ENCODE measurements at regions not wholly inside any gene's neighbourhood (a gene's known extent, or its start where the extent isn't known, plus 50 kb on each side); places are given as distances from the start of the nearest gene placed in this dataset.

DNA sequence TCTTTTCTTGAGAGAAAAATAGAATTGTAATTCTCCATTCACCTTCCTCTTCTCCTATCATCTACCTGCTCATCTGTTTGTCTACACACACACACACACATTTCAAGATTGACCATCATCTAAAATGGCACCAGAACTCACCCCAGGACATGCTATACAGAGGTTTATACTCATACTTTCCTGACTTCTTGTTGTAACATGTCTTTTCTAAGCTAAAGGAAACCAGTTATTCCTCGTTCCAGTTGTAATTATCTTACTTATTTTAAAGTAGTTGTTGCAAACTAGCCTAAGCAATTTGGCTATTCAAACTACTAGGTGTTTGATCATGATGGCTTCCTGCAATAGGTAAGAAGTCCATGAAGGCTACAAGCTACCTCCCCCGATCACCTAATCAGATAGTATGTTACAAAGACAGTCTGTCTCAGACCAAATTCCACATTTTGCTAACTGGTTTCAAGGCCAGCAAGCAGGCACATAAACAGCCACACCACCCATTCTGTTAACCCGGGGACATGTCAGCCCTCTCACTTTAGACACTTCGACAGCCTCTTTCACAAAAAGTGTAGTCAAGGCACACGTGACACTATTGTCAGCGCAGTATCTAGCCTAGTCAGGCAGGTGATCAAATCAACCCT is 189.7 kb downstream of the SHQ1 start:
- no peak overlapping the region for H3K4me3 ChIP-seq
- H3K27me3 ChIP-seq: no peaks in the 10 kb centered on the region
- WGBS, 2 donors: 68 to 71% methylated on average over 6 of the region's 6 CpGs
- no peaks in the 10 kb centered on the region for H3K36me3 ChIP-seq (ENCODE audit: low read depth, missing control alignments)
- DNase-seq: no peak
- H3K9me3 ChIP-seq: no peaks in the 10 kb centered on the region
- H3K27ac ChIP-seq: no peak overlapping the region
- intact Hi-C loops (cut with DNase I; ENCODE audit: low total_unique reads): no loop called here
- TF ChIP-seq, protein P1, sequence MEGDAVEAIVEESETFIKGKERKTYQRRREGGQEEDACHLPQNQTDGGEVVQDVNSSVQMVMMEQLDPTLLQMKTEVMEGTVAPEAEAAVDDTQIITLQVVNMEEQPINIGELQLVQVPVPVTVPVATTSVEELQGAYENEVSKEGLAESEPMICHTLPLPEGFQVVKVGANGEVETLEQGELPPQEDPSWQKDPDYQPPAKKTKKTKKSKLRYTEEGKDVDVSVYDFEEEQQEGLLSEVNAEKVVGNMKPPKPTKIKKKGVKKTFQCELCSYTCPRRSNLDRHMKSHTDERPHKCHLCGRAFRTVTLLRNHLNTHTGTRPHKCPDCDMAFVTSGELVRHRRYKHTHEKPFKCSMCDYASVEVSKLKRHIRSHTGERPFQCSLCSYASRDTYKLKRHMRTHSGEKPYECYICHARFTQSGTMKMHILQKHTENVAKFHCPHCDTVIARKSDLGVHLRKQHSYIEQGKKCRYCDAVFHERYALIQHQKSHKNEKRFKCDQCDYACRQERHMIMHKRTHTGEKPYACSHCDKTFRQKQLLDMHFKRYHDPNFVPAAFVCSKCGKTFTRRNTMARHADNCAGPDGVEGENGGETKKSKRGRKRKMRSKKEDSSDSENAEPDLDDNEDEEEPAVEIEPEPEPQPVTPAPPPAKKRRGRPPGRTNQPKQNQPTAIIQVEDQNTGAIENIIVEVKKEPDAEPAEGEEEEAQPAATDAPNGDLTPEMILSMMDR (IDR thresholded peaks at IDR 0.05): no peak
- no peak for TF ChIP-seq POLR2A (IDR thresholded peaks at IDR 0.05)
- no peaks in the 10 kb centered on the region for H3K4me1 ChIP-seq

DNA sequence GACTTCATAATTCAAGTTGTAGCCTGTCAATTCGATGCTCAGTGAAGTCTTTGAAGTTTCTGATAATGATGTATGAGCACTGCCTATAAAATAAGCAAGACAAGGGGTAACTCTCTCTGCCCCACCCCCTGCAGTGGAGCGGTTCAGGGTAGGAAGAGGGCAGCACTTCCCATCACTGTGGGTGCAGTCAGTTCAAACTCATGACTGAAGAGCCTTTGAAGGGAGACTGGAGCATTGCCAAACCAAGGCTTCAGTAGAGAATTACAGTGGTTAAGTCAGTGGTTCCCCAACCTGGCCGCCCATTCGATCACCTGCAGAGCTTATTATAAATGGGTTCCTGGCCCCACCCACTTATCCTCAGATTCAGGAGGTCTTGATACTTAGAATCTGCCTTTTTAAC is 190.6 kb downstream of the SHQ1 start:
- 79 to 92% methylated on average over 4 of the region's 4 CpGs for WGBS, 2 donors
- Histone ChIP-seq H3K4me3 (no peak overlapping the region), H3K9me3 (no peaks in the 10 kb centered on the region), H3K36me3 (ENCODE audit: low read depth, missing control alignments) (no peaks in the 10 kb centered on the region), H3K27me3 (no peaks in the 10 kb centered on the region), H3K4me1 (no peaks in the 10 kb centered on the region), H3K27ac (no peak overlapping the region)
- intact Hi-C loops (cut with DNase I; ENCODE audit: low total_unique reads): no loop called here
- TF ChIP-seq, protein P1 (IDR thresholded peaks at IDR 0.05): no peak
- no peak for TF ChIP-seq POLR2A (IDR thresholded peaks at IDR 0.05)
- DNase-seq: no peak

GRCh38 chr3:72655723-72656122 is 192.5 kb downstream of the SHQ1 start:
- H3K4me1 ChIP-seq: no peaks in the 10 kb centered on the region
- intact Hi-C loops (cut with DNase I; ENCODE audit: low total_unique reads): no loop called here
- WGBS, 2 donors: 73 to 74% methylated on average over 6 of the region's 6 CpGs
- peak overlapping the region in 1 of 2 donors; percentile 2 for H3K4me3 ChIP-seq
- H3K27ac ChIP-seq: no peak overlapping the region
- no peaks in the 10 kb centered on the region for H3K36me3 ChIP-seq (ENCODE audit: low read depth, missing control alignments)
- H3K9me3 ChIP-seq: no peaks in the 10 kb centered on the region
- no peaks in the 10 kb centered on the region for H3K27me3 ChIP-seq
- peak; percentile 30 for DNase-seq
- no peak for TF ChIP-seq POLR2A (IDR thresholded peaks at IDR 0.05)
- TF ChIP-seq, protein P1 (IDR thresholded peaks at IDR 0.05): peak in 1 of 3 experiments; percentile 8

DNA sequence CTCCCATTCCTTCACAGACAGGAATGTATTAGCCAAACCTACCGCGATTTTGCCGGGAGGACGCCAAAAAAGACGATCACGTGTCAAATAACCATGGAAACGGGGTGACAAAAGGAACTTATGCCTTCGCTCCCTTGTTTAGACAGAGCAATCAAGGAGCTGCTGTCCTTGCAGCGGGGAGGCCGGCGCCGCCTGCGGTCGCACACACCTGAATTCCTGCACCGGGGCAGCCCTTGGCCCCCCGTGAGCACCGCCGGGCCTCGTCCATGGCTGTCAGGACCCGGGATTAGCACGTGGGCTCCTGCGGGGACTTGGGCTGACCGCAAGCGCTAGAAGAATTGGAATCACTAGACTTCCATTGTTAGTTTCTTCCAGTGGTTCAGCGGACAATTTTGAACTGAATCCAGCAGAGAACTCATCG is 193.1 kb downstream of the SHQ1 start:
- Histone ChIP-seq H3K36me3 (ENCODE audit: low read depth, missing control alignments) (no peaks in the 10 kb centered on the region), H3K4me1 (no peaks in the 10 kb centered on the region), H3K9me3 (no peaks in the 10 kb centered on the region), H3K27me3 (no peaks in the 10 kb centered on the region), H3K4me3 (peak overlapping the region in 1 of 2 donors; percentile 2), H3K27ac (no peak overlapping the region)
- DNase-seq: no peak
- intact Hi-C loops (cut with DNase I; ENCODE audit: low total_unique reads): no loop called here
- no peak for TF ChIP-seq POLR2A (IDR thresholded peaks at IDR 0.05)
- TF ChIP-seq, protein P1 (IDR thresholded peaks at IDR 0.05): no peak
- 4 to 12% methylated on average over 18 to 26 of the region's 26 CpGs for WGBS, 2 donors

DNA sequence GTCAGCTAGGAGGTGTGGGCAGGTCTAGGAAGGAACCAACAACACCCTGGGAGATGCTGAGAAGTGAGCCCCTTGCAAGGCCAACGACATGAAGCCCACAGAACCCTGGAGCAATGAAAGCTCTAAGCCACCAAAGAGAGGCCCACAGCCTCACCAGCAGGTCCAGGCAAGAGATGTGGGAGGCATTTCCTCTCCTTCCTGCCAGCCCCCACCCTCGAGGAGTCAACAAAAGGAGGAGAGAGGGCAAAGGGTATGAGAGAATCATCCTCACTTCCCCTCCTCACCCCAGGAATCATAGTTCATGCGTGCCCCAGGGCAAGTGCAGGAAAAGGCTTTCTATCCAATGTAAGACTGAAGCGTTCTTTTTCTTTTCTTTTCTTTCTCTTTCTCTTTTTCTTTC is 195.8 kb downstream of the SHQ1 start:
- no peak overlapping the region for H3K27ac ChIP-seq

More for the DNA sequence above, 195.8 kb downstream of the SHQ1 start:
- Histone ChIP-seq H3K36me3 (ENCODE audit: low read depth, missing control alignments) (no peaks in the 10 kb centered on the region), H3K9me3 (no peaks in the 10 kb centered on the region), H3K4me1 (no peaks in the 10 kb centered on the region), H3K4me3 (no peak overlapping the region), H3K27me3 (no peaks in the 10 kb centered on the region)
- no peak for DNase-seq
- 75 to 76% methylated on average over 4 of the region's 4 CpGs for WGBS, 2 donors
- TF ChIP-seq, protein P1 (IDR thresholded peaks at IDR 0.05): no peak
- TF ChIP-seq POLR2A (IDR thresholded peaks at IDR 0.05): no peak
- intact Hi-C loops (cut with DNase I; ENCODE audit: low total_unique reads): no loop called here

Measured in testis (tissue), 2 donors.